ENCODE measurements at regions not wholly inside any gene's neighbourhood (a gene's known extent, or its start where the extent isn't known, plus 50 kb on each side); places are given as distances from the start of the nearest gene placed in this dataset.

DNA sequence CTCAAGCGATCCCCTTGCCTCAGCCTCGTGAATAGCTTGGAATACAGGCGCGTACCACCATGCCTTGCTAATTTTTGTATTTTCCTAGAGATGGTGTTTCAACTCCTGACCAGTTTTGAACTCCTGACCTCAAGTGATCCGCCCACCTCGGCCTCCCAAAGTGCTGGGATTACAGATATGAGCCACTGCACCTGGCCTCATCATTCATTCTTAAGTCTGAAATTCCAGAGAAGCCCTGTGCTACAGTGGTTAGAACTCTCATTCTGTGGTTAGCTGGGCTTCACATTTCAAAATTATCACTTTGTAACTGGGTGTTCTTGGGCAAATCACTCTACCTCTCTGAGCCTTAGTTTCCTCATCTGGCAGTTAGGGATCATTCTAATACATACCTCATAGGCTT, 86.1 kb upstream of the POU3F1 start:
- in situ Hi-C loops (cut with HindIII; ENCODE audit: low sequenced_read_pairs), result no loop called here

DNA sequence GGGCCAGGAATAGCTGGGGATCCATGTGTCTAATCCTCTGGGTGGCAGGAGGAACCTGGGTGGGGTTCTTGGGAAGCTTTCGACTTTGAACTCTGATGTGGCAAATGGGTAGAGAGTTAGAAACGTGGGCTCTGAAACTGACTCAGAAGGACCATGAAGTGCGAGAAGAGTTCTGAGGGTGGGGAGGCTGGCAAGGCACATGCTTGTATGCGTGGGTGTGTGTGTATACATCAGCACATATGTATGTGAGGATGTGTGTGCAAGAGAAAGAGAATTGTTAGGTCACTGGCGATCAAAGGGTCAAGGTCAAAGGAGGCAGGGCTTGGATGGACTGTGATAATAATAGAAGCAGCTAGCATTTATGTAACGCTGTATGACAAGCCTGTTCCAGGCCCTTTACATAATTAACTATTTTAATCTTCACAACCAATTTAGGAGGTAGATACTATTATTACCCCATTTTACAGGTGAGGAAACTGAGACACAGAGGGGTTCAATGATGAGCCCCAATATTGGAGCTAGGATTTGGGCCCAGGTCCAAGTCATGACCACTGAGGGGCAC, 84.5 kb upstream of the POU3F1 start:
- in situ Hi-C loops (cut with HindIII; ENCODE audit: low sequenced_read_pairs), result no loop called here

DNA sequence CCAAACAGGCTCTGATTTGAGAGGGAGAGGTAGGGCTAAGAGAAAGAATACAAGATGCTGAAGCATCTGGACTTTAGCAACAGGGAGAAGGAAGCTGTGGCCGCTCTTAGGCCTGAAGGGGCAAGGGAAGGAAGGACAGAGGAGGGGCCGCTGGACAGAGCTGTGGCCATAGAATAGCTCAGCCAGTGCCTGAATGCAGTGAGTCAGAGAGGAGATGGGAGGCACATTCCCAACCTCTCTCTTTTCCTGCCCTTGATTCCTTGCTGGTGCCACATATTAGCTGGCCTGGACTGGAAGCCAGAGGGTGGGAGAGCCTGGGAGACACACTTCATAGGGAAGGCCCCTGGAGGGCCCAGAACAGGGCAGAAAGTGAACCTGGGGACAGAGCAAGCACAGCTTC, 83.4 kb upstream of the POU3F1 start:
- in situ Hi-C loops (cut with HindIII; ENCODE audit: low sequenced_read_pairs), result no loop called here

DNA sequence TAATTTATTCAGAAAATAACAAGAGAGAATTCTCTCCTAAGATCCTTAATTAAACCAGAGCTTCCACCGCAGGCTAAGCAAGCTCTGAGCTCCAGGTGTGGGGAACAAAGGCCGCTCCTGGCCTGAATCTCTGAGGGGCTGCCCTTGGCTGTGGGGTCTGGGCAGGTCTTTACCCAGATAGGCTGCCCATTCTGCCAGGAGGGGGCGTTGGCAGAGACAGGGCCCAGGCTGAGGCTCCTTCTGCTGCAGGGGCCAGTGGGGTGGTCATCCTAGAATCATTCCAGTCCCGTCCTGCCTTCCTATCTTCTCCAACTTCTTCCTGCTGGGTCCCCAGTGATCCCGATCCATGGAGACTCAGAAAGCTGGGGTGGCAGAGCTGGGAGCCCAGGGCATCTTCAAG, 82.9 kb upstream of the POU3F1 start:
- in situ Hi-C loops (cut with HindIII; ENCODE audit: low sequenced_read_pairs), result no loop called here

DNA sequence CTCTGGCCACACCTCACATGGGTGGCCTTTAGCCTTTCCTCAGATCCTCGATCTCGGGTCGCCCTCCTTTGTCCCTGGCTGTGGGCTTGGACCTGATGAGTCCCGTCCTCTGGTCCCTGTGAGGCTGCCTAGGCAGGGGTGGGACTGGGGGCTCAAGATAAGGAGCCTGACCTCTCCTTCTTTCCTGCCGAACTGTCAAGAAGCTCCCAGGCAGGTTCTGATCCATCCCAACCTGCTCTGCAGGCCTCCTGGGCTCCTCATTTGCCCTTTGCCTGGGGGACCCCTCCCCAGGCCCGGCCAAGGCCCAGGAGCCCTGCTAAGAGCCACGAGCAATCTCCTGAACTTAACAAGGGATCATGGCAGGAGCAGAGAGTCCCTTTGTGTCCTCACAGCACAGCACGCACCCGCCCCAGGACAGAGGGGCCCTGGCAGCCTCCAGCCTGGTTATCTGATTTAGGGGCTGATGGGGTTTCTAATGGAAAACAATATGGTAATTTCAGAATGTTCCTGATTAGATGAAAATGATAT, 82.4 kb upstream of the POU3F1 start:
- in situ Hi-C loops (cut with HindIII; ENCODE audit: low sequenced_read_pairs), result no loop called here

DNA sequence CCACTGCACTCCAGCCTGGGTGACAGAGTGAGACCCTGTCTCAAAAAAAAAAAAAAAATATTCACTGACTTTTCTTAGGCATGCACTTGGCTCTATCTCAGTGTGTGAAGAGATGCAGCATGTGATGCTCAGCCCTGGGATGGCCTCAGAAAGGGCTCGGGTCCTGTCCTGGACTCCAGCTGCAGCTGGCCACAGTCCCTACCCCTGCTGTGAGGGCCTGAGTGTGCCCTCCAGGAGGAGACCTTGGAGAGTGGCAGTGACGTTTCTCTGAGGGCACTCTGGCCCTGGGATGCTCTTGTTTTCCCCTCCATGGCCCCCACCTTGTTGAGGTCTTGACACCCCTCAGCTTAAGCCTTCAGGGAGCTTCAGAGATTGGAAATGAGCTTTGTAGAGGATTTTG, 81.9 kb upstream of the POU3F1 start:
- in situ Hi-C loops (cut with HindIII; ENCODE audit: low sequenced_read_pairs), result no loop called here

DNA sequence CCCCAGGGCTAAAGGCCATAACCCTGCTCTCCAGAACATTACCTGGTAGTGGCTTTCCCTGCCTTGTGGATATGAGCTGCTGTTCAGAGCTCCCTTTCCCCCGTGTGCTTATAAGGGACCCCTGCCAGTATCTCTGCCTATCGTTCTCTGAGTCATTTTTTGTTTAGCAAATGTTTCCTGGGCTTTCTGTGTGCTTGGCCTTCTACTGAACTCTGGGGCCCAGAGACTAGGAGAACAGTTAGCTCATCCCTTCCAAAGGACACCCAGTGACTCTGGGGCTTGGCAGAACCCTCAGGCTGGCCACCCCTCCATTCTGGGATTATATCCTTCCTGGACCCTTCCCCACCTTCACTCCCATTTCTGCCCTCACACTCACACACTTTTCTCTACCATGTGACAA, 80.8 kb upstream of the POU3F1 start:
- in situ Hi-C loops (cut with HindIII; ENCODE audit: low sequenced_read_pairs), result no loop called here

DNA sequence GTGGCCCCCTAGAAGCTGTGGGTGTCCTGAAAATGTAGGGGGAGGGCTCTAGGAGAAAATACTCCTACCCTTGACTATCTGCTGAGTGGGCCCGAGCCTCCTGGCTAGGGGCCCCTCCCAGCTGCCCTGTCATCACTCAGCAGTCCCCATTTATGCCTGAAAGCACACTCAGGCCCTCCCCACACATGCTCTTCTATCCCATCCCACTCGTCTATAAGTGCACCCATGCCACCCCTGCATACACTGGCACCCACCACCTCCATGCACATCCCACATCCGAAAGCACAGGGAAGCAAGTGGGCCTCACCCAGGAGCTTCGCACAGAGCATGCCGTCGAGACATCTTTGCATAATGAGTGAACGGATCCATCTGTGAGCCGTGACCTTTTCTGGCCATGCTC, 80.4 kb upstream of the POU3F1 start:
- in situ Hi-C loops (cut with HindIII; ENCODE audit: low sequenced_read_pairs), result no loop called here

DNA sequence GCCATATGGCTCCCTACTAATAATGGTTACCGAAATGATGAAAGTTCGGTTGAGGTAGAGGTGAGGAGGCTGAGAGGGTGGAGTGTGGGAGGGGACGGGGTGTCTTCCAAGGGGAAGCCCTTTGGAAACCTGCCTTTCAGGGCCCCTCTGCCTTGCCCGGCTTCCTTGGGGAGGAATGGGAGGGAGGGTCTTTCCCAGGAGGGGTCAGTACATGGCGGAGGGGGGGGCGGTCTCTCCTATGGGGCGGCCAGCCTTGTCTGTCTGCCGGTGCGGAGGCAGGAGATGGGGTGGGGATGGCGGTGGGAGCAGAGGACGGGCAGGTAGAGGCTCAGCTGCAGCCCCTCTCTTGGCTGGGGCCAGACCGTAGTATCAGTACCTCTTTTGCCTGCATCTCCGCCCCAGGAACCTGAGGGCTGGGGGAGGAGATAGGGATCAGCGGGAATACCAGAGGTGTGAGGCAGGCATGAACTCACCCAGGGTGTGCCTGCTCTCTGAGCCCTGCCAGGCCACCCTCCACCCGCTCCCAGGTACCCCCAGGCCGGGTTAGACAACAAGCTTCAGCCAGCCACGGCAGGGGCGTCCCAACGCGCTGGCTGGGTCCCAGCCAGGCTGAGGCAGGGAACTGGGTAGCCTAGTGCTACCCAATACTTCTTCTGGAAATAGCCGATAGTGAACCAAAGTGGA, 79.4 kb upstream of the POU3F1 start:
- in situ Hi-C loops (cut with HindIII; ENCODE audit: low sequenced_read_pairs), result no loop called here

DNA sequence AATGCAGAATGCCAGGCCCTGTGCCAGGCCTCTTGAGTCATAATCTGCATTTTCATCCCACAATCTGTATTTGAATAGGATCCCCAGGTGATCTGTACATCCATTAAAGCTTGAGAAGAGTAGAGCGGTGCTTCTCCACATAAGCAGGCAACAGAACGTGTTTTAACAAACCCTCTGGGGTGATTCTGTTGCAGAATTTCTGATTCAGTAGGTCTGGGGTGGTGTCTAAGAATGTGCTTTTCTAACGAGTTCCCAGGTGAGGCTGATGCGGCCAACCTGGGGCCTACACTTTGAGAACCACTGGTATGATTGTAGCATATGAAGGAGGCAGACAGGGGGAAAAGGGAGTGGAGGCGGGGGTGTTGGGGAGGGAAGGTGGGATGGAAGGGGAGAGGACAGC, 78.4 kb upstream of the POU3F1 start:
- in situ Hi-C loops (cut with HindIII; ENCODE audit: low sequenced_read_pairs), result no loop called here

DNA sequence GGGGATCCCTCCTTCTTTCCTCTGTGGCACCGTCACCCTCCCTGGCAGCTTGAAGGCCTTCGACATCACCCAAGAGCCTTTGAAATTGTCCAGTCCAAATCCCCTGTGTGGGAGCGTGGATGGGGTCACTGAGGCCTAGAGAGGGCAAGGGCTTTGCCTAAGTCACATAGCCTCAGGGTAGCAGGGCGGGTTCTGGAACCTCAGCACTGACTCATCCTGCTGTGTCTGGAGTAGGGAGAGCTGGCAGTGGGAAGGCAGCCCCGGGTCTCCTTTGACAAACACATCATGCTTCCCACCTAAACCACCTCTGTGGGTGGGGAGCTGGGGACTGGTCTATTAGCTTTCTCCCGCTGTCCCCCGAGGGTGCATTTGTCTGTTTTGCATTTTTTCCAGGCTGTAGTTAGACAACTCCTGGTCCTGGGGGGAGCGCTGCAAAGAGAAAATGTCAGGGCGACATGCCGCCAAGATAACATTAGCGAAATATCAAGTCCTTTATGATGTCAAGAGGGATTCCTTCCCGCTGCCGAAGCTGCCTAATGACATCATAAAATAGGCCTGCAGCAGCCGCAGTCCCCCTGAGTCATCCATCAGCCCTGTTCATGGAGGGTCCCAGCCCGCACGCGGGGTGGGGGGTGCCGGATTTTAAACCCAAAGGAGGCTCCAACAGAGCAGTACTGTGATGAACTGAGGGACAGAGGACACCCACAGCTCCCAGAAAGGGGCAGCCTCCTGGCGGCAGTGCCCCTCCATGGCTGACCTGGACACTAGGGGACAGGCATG, 77.0 kb upstream of the POU3F1 start:
- in situ Hi-C loops (cut with HindIII; ENCODE audit: low sequenced_read_pairs), result no loop called here

DNA sequence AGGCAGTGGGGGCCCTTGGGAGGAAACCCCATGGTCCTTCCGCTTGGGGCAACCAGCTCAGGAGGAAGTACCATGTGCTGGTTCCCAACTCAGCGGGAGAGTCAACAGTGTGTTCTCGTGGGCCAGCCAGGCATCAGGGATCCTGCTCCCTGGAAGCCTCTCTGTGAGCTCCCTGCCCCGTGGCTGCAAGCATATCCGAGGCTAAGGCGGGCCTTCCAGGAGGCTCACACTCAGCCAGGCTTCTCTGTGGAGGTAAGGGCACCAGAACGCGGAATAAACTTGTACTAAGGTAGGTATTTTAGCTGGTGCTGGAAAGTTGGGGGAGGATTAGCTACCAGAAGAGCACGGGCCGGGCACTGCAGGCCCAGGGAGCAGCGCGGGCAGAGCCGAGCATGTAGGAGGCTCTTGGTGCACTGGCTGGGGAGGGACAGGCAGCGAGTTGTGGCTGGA, 74.7 kb upstream of the POU3F1 start:
- in situ Hi-C loops (cut with HindIII; ENCODE audit: low sequenced_read_pairs), result no loop called here

DNA sequence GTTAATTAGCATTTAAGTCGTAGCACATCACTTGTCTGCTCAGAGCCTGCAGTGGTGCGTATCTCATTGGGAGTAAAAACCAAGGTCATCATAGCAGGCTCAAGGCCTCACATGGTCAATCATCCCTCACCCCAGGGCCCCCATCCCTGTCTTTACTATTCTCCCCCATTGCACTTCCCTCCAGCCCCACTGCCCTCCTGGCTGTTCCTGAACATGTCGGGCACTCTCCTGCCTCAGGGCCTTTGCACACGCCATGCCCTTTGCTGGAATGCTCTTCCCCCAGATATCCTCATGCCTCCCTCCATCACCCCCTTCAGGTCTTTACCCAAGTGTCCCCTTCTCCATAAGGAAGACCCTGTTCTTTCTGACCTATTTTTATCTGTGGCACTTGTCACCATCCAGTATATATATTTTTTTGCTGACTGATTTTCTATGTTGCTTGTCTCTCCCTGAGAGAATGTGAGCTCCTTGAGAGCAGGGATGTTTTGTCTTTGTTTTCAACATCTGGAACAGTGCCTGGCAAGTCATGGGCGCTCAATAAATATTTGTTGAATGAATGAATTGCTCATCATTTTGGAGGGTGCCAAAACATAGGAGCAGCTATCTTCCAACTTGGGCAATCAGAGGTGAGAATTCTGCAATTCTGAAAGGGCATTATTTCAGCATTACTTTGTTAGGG, 74.1 kb upstream of the POU3F1 start:
- in situ Hi-C loops (cut with HindIII; ENCODE audit: low sequenced_read_pairs), result no loop called here

DNA sequence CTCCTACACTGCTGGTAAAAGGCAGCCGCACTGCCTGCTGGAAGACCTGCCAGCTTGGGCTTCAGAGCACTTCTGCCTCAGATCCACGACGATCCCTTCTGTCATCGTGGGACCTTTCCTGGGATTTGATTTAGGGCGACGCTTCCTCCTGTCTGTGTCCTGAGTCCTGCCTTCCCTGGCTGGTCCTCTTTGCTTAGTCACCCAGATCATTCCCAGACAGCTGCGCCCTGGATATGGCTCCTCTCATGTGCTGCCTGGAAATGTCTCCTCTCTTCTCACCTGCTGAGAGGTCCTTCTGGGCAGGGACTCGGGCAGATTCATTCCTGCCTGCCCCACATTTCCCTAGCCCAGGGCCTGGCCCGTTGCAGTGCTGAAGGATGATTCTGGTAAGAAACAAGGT, 72.4 kb upstream of the POU3F1 start:
- in situ Hi-C loops (cut with HindIII; ENCODE audit: low sequenced_read_pairs), result no loop called here

DNA sequence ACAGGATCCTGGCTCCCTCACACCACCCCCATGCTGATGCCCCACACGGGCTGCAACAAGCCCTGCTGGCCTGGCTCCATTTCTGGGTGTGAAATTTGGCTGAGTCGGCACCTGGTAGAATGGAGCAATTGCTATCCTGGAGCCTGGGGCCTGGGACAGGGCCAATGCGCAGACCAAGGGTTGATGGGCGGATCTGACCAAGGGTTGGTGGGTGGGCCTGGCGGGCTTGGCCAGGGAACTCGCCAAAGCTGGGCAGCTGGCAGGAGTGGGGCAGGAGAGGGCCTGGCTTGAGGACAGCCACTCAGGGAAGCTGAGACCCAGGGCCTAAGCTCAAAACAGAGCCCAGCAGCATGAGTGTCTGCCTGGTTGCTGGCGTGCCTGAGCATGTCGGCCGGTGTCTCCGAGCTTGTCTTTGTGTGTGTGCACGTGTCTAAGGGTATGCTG, 70.9 kb upstream of the POU3F1 start:
- in situ Hi-C loops (cut with HindIII; ENCODE audit: low sequenced_read_pairs), result no loop called here

DNA sequence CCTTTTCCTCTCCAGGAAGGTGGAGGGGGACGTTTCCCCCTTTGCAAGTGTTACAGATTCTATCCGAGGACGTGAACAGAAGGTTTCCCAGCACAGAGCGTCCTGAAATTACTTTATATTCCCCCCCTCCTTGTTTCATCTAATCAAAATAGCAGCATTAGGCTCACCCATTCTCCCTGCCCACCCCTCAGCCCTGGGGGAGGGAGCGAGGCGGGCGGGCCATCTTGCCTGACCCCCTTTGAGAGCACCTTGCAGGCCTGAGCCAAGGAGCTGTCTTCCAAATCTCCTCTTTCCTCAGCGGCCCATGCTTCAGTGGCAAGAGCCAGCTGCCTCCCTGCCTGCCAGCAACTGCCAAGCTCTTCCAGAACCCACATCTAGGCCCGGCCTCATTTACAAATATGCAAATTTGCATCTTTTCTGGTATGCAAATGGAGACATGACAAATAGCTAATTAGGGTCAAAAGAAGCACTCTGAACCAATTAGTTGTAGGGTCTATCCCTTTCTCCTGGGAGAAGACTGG, 69.1 kb upstream of the POU3F1 start:
- in situ Hi-C loops (cut with HindIII; ENCODE audit: low sequenced_read_pairs), result no loop called here

DNA sequence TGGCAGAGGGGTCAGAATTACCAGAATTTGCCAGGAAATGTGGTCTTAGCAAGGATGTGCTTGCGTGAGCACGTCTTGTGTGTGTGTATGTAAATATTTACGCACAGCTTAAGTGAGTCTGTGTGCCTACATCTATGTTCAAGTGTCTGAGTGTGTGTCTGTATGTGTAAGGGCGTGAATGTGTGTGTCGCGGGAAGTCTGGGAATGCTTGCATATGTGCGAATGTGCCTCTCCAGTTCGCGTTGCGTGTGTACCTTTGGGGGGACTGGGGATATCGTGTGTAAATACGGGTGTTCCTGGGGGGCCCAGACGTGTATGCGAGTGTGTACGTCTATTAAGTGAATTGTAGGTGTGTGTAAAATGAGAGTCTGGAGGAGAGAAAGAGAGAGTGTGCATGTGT, 68.6 kb upstream of the POU3F1 start:
- in situ Hi-C loops (cut with HindIII; ENCODE audit: low sequenced_read_pairs), result no loop called here

DNA sequence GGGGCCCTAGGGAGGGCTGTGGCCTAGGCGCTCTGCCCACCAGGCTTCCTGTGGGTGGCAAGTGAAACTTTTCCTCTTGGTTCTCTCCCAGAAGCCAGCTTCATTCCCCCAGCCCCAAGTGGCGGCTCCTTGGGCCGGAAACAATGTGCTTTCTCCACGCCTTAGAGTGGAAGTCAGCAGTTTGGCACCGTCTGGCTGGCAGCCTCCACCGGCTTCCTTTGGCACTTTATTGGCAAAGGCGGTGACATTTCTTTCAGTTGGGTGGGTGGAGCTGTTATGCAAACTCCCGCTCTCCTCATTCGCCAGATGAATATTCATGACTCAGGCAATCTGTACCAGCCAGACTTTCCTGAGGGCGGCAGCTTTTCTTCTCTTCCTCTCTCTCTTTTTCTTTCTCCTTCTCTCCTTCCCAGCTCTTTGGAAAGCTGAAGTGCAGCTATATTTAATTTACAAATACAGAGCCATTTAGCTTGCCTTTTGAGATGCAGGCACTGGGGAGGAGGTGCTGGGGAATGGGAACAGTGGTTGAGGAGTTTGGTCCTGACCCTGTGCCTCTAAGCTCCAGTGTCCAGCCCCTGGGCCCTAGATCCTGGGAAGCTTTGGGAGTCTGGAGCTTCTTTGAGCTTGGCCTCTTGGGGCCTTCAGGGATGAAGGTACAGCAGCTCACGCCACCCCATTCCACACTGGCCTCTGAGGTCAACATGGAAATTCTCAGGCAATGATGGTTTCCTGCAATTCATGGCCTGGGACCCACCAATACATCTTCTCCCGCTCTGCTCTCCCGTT, 67.8 kb upstream of the POU3F1 start:
- in situ Hi-C loops (cut with HindIII; ENCODE audit: low sequenced_read_pairs), result loop anchor here (5.0 kb wide), 2 partner anchors 37 to 68 kb away; no protein-coding TSS in a partner anchor

DNA sequence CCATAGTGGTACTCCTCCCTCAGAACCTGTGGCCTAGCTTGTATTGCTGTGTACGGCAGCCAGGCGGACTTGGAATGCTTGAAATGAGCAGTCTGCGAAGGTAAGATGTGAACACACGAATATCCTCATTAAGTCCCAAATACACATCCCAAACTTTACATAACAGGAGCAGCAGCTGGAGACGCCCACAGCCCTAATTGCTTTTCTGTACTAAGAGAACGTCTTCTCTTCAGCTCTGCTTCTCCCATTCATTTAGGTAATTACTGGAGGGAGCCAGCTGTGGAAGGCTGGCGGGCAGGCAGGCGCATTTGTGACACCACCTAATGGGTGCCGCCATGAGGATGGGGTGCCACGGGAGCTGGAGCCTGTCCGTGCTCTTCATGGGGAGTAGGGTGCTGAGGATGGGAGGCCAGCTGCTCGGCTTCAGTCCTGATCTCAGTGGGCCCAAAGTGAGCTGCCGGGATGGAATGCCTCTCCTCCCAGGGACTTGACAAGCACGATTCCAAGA, 66.6 kb upstream of the POU3F1 start:
- in situ Hi-C loops (cut with HindIII; ENCODE audit: low sequenced_read_pairs), result loop anchor here (5.0 kb wide), 2 partner anchors 36 to 69 kb away; no protein-coding TSS in a partner anchor

DNA sequence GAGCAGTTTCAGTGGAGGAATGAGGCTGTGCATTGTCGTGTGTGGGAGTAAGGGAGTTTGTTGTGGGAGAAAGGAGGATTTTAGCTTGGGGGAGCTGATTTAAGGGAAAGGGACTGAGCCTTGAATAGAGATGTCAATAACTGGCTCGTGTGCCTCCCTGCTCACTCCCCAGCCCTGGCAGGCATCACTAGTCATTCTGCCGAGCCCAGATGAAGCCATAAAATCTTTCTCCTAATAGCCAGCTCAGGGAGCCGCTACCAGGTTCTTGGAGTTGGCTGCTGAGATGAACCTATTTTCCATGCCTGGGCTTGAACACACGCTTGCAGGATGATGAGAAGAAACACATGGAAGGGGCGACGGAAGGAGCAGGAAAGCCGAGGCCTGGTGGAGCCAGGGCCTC, 65.0 kb upstream of the POU3F1 start:
- in situ Hi-C loops (cut with HindIII; ENCODE audit: low sequenced_read_pairs), result loop anchor here (5.0 kb wide), 2 partner anchors 34 to 71 kb away; no protein-coding TSS in a partner anchor
